DOHH2 (cell line): ENCODE measurements at regions not wholly inside any gene's neighbourhood (a gene's known extent, or its start where the extent isn't known, plus 50 kb on each side); places are given as distances from the start of the nearest gene placed in this dataset.

Source experiments
- H3F3A ChIP-seq: fragments of 200-600 bp; sonication (generic), shearing (Covaris generic); 2 replicates; pipeline ENCODE4 v1.6.0; 2016; ENCODE audit warnings: antibody characterized with exemption, mild to moderate bottlenecking; ENCODE audit not compliant: control insufficient read depth, insufficient read depth
- H3K27ac ChIP-seq: fragments of 200-600 bp; sonication (generic); 2 replicates; pipeline ENCODE4 v1.5.1; 2014; ENCODE audit warnings: low read depth, mild to moderate bottlenecking, low read length, moderate library complexity
- H3K27me3 ChIP-seq: fragments of 200-600 bp; sonication (generic); 2 replicates; pipeline ENCODE4 v1.6.1; 2014; ENCODE audit warnings: mild to moderate bottlenecking, low read length, mixed read lengths; ENCODE audit not compliant: control insufficient read depth
- H3K36me3 ChIP-seq: fragments of 200-600 bp; sonication (generic); 2 replicates; pipeline ENCODE4 v1.6.1; 2014; ENCODE audit warnings: mild to moderate bottlenecking, low read length, moderate library complexity, mixed read lengths; ENCODE audit not compliant: control insufficient read depth
- H3K4me1 ChIP-seq: fragments of 200-600 bp; sonication (generic); 2 replicates; pipeline ENCODE4 v1.6.1; 2014; ENCODE audit warnings: mild to moderate bottlenecking, low read length, mixed read lengths; ENCODE audit not compliant: control insufficient read depth
- H3K4me2 ChIP-seq: fragments of 200-600 bp; sonication (generic); 2 replicates; pipeline ENCODE4 v1.6.0; 2014; ENCODE audit warnings: mild to moderate bottlenecking, low read length, moderate library complexity
- H3K4me3 ChIP-seq: fragments of 200-600 bp; sonication (generic); 2 replicates; pipeline ENCODE4 v1.5.1; 2014; ENCODE audit warnings: mild to moderate bottlenecking, low read length, mixed read lengths
- H3K79me2 ChIP-seq: fragments of 200-600 bp; sonication (generic); 2 replicates; pipeline ENCODE4 v1.6.1; 2014; ENCODE audit warnings: mild to moderate bottlenecking, low read length, mixed read lengths; ENCODE audit not compliant: control insufficient read depth
- H3K9me2 ChIP-seq: fragments of 200-600 bp; sonication (generic); replicated peaks from 2 replicates; pipeline ENCODE4 v1.6.1; 2014; ENCODE audit warnings: mild to moderate bottlenecking, low read length, mixed read lengths; ENCODE audit not compliant: control insufficient read depth
- H3K9me3 ChIP-seq: fragments of 200-600 bp; sonication (generic); 2 replicates; pipeline ENCODE4 v1.6.1; 2014; ENCODE audit warnings: antibody characterized with exemption, low read length, mixed read lengths; ENCODE audit not compliant: control insufficient read depth, insufficient read depth
- H4K20me1 ChIP-seq: fragments of 200-600 bp; sonication (generic); 2 replicates; pipeline ENCODE4 v1.6.0; 2014; ENCODE audit warnings: low read depth, mild to moderate bottlenecking, antibody characterized with exemption, low read length, moderate library complexity; ENCODE audit not compliant: control insufficient read depth, insufficient read depth
- EZH2phosphoT487 ChIP-seq: fragments of 200-600 bp; sonication (generic); IDR thresholded peaks from 2 replicates; pipeline ENCODE4 v1.6.1; 2017; ENCODE audit warnings: borderline replicate concordance, mild to moderate bottlenecking, antibody characterized with exemption, low read length, moderate library complexity, mixed read lengths
- TF ChIP-seq, protein P1 (sequence below): fragments of 200-600 bp; sonication (generic); IDR thresholded peaks from one replicate; pipeline ENCODE4 v1.5.1; 2014; ENCODE audit warnings: antibody characterized with exemption, mild to moderate bottlenecking, low read depth, low read length; ENCODE audit not compliant: poor library complexity, severe bottlenecking

DNA sequence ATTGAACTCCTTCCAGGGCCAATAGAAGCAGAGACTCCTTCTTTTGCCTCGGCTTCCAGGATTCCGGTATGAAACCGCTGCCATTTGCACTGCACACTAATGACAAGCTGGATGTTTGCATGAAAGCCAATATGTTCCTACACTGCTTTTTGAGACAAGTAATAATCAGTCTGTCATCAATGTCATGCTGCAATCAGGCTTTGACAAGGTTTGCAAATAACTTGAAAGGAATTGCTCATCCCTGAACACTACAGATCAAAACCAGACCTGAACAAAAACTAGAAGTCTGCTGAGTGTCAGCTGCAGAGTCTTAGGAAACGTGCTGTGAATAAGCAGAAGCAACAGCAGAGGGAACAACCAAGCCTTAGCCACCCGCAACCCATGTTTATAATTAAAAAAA, 720.7 kb upstream of the CXADR start:
- no peak overlapping the region for H3K4me3 ChIP-seq
- H3K9me3 ChIP-seq: no peaks in the 10 kb centered on the region
- H3K27ac ChIP-seq: no peak overlapping the region
- no peak overlapping the region for H3K4me2 ChIP-seq
- TF ChIP-seq, protein P1, sequence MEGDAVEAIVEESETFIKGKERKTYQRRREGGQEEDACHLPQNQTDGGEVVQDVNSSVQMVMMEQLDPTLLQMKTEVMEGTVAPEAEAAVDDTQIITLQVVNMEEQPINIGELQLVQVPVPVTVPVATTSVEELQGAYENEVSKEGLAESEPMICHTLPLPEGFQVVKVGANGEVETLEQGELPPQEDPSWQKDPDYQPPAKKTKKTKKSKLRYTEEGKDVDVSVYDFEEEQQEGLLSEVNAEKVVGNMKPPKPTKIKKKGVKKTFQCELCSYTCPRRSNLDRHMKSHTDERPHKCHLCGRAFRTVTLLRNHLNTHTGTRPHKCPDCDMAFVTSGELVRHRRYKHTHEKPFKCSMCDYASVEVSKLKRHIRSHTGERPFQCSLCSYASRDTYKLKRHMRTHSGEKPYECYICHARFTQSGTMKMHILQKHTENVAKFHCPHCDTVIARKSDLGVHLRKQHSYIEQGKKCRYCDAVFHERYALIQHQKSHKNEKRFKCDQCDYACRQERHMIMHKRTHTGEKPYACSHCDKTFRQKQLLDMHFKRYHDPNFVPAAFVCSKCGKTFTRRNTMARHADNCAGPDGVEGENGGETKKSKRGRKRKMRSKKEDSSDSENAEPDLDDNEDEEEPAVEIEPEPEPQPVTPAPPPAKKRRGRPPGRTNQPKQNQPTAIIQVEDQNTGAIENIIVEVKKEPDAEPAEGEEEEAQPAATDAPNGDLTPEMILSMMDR: no peak
- no peaks in the 10 kb centered on the region for H3F3A ChIP-seq
- no peaks in the 10 kb centered on the region for H3K4me1 ChIP-seq
- H3K79me2 ChIP-seq: no peaks in the 10 kb centered on the region
- no peaks in the 10 kb centered on the region for H3K9me2 ChIP-seq
- H4K20me1 ChIP-seq: no peaks in the 10 kb centered on the region
- H3K27me3 ChIP-seq: no peaks in the 10 kb centered on the region
- no peaks in the 10 kb centered on the region for H3K36me3 ChIP-seq

GRCh38 chr21:16794950-16795349, 717.9 kb upstream of the CXADR start:
- Histone ChIP-seq H3F3A (no peaks in the 10 kb centered on the region), H3K79me2 (no peaks in the 10 kb centered on the region), H4K20me1 (no peaks in the 10 kb centered on the region), H3K27me3 (no peaks in the 10 kb centered on the region), H3K9me2 (no peaks in the 10 kb centered on the region), H3K4me3 (no peak overlapping the region), H3K4me1 (no peaks in the 10 kb centered on the region), H3K9me3 (peaks cover 4% of the 10 kb centered on the region; the same call in 1 of the 2 replicates), H3K4me2 (no peak overlapping the region), H3K36me3 (no peaks in the 10 kb centered on the region), H3K27ac (no peak overlapping the region)
- TF ChIP-seq EZH2phosphoT487: no peak
- TF ChIP-seq, protein P1: no peak

- Histone ChIP-seq H3K27ac (no peak overlapping the region), H3K9me3 (peaks cover 4% of the 10 kb centered on the region; the same call in 1 of the 2 replicates), H3K9me2 (no peaks in the 10 kb centered on the region), H4K20me1 (no peaks in the 10 kb centered on the region), H3K4me2 (no peak overlapping the region), H3K4me3 (no peak overlapping the region), H3K27me3 (no peaks in the 10 kb centered on the region), H3K4me1 (no peaks in the 10 kb centered on the region), H3K79me2 (no peaks in the 10 kb centered on the region), H3K36me3 (no peaks in the 10 kb centered on the region), H3F3A (no peaks in the 10 kb centered on the region)
- no peak for TF ChIP-seq EZH2phosphoT487
- TF ChIP-seq, protein P1: no peak
Measured at GRCh38 chr21:16796776-16797175, 716.1 kb upstream of the CXADR start.

GRCh38 chr21:16797540-16797939, 715.3 kb upstream of the CXADR start:
- H4K20me1 ChIP-seq: no peaks in the 10 kb centered on the region
- H3K9me3 ChIP-seq: peaks cover 4% of the 10 kb centered on the region; the same call in 1 of the 2 replicates
- H3F3A ChIP-seq: no peaks in the 10 kb centered on the region
- H3K9me2 ChIP-seq: no peaks in the 10 kb centered on the region
- H3K4me1 ChIP-seq: no peaks in the 10 kb centered on the region
- TF ChIP-seq, protein P1: no peak
- TF ChIP-seq EZH2phosphoT487: no peak
- no peak overlapping the region for H3K4me2 ChIP-seq
- H3K36me3 ChIP-seq: no peaks in the 10 kb centered on the region
- H3K27me3 ChIP-seq: no peaks in the 10 kb centered on the region
- H3K4me3 ChIP-seq: no peak overlapping the region
- no peak overlapping the region for H3K27ac ChIP-seq
- H3K79me2 ChIP-seq: no peaks in the 10 kb centered on the region
